Peyer's patch (tissue), 4 donors: ENCODE measurements at regions not wholly inside any gene's neighbourhood (a gene's known extent, or its start where the extent isn't known, plus 50 kb on each side); places are given as distances from the start of the nearest gene placed in this dataset.

Experiments
- DNase-seq, 3 donors: peaks; one replicate each; pipeline ENCODE4 v3.0.0-alpha.2; 2017 to 2019
- H3K27ac ChIP-seq, 4 donors: fragments of 200-600 bp; sonication (generic); one replicate each; pipeline ENCODE4 v1.5.1; 2016 to 2019
- H3K27me3 ChIP-seq, 2 donors: fragments of 200-600 bp; sonication (generic); one replicate each; pipeline ENCODE4 v1.5.1; 2019
- H3K36me3 ChIP-seq, 3 donors: fragments of 200-600 bp; sonication (generic); one replicate each; pipeline ENCODE4 v1.5.1; 2016 to 2019
- H3K4me1 ChIP-seq, 4 donors: fragments of 200-600 bp; sonication (generic); one replicate each; pipeline ENCODE4 v1.5.1; 2016 to 2019
- H3K4me3 ChIP-seq, 4 donors: fragments of 200-600 bp; sonication (generic); 1 replicate in 3 of 4; 2 replicates in 1 of 4; pipeline ENCODE4 v1.5.1; 2016 to 2019; ENCODE audit warnings: mild to moderate bottlenecking in 1 of 4
- H3K9me3 ChIP-seq, 4 donors: fragments of 200-600 bp; sonication (generic); one replicate each; pipeline ENCODE4 v1.5.1; 2016 to 2019; ENCODE audit warnings: mild to moderate bottlenecking in 1 of 4
- POLR2A ChIP-seq, 2 donors: fragments of 450-650 bp; IDR thresholded peaks; one replicate each; pipeline ENCODE4 v1.5.1; 2017; ENCODE audit warnings: antibody characterized with exemption in 2 of 2, mild to moderate bottlenecking in 2 of 2, moderate library complexity in 2 of 2
- TF ChIP-seq, protein P1 (sequence below), 6 experiments: fragments of 450-650 bp in 4 of 6; fragments of 200-600 bp in 2 of 6; sonication (generic) in 1 of 6; IDR thresholded peaks; one replicate each; pipeline ENCODE4 v1.5.1; 2017 to 2019; ENCODE audit warnings: antibody characterized with exemption in 6 of 6, mild to moderate bottlenecking in 3 of 6, moderate library complexity in 1 of 6

DNA sequence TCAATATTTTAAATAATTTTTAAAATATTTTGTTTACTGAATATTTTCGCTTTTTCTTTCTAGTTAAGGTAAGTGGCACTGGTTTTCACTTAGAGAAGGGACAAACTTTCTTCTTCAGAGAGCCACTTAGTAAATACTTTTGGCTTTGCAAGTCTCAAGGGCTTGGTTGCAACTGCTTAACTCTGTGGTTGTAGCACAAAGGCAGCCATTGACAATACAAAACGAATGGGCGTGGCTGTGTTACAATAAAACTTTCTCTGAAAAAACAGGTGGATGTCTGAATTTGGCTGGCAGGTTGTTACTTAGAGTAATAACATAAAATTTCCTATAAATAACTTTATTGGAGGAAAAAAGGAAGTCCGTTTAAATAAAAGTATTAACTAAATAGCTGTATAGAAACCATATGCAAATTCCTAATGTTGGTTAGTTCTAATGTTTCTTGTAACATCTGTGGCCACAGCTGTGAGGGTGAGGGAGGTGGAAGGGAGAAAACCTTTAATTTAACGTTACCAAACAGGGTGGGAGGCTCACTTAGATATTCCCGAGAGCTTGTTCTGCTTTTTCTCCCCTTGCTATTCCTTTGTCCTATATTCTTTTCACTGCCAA is 62.4 kb upstream of the TNP1 start:
- DNase-seq = no peak
- Histone ChIP-seq H3K4me3 (no peak overlapping the region), H3K27me3 (no peaks in the 10 kb centered on the region), H3K4me1 (no peaks in the 10 kb centered on the region), H3K9me3 (no peaks in the 10 kb centered on the region), H3K36me3 (no peaks in the 10 kb centered on the region), H3K27ac (no peak overlapping the region)
- TF ChIP-seq, protein P1, sequence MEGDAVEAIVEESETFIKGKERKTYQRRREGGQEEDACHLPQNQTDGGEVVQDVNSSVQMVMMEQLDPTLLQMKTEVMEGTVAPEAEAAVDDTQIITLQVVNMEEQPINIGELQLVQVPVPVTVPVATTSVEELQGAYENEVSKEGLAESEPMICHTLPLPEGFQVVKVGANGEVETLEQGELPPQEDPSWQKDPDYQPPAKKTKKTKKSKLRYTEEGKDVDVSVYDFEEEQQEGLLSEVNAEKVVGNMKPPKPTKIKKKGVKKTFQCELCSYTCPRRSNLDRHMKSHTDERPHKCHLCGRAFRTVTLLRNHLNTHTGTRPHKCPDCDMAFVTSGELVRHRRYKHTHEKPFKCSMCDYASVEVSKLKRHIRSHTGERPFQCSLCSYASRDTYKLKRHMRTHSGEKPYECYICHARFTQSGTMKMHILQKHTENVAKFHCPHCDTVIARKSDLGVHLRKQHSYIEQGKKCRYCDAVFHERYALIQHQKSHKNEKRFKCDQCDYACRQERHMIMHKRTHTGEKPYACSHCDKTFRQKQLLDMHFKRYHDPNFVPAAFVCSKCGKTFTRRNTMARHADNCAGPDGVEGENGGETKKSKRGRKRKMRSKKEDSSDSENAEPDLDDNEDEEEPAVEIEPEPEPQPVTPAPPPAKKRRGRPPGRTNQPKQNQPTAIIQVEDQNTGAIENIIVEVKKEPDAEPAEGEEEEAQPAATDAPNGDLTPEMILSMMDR (IDR thresholded peaks at IDR 0.05) = no peak
- TF ChIP-seq POLR2A (IDR thresholded peaks at IDR 0.05) = no peak

DNA sequence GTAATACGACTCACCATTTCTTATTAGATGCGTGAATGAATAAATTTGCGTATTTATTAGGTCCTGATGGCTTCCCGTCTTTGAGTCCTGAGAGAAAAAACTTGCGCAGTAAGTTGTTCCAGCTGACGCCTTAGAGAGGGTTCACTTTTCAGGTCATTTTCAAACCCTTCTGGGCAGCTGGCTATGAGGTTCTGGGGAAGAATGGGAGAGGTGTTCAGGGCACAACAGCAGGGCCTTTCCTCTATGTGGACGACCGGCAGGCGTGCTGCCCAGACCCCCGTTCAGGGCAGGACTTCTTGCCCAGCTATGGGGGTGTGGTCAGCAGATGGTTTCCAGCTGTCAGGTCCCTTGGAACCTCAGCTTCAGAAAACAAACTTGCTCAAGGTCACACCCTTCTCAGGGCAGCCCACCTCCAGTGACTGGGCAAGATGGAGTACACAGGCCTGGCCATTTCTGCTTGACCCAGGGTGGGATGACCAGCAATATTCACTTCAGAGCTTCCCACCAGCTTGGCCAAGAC is 61.1 kb upstream of the TNP1 start:
- no peak for TF ChIP-seq POLR2A (IDR thresholded peaks at IDR 0.05)
- TF ChIP-seq, protein P1 (IDR thresholded peaks at IDR 0.05) = no peak

GRCh38 chr2:216920143-216920876 is 60.4 kb upstream of the TNP1 start:
- Histone ChIP-seq H3K36me3 (no peaks in the 10 kb centered on the region), H3K9me3 (no peaks in the 10 kb centered on the region), H3K4me1 (no peaks in the 10 kb centered on the region), H3K4me3 (no peak overlapping the region), H3K27me3 (no peaks in the 10 kb centered on the region), H3K27ac (no peak overlapping the region)
- DNase-seq = no peak
- TF ChIP-seq POLR2A (IDR thresholded peaks at IDR 0.05) = no peak

More for the DNA sequence above, 61.1 kb upstream of the TNP1 start:
- no peak for DNase-seq
- Histone ChIP-seq H3K36me3 (no peaks in the 10 kb centered on the region), H3K9me3 (no peaks in the 10 kb centered on the region), H3K4me3 (no peak overlapping the region), H3K27ac (no peak overlapping the region), H3K4me1 (no peaks in the 10 kb centered on the region), H3K27me3 (no peaks in the 10 kb centered on the region)

DNA sequence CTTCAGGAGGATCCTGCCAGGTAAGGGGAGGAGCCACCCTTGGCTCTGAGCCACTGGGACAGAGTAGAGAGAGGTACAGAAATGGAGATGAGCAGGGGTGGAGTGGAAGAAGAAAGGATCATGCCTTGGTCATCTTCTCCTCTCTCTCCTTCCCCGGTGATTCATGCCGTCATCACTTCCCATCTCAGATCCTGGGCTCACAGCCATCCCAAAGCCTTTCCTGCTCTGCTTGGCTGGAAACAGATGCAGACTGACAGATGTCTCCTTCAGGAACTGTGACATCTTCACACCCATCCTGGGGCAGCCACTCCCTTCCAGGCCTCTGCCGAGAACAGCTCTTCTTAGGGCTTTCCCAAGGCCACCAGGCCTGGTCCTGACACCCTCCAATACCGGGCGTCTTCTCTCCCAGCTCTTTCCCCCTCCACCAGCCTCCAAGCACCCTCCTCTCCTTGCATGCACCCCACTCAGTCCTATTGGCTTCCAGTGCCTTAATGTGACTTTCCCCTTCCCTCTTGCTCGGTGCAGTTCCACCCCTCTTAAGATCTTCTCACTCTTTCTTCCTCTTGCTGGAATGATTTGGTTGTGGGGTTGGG is 58.3 kb upstream of the TNP1 start:
- DNase-seq = no peak
- no peaks in the 10 kb centered on the region for H3K9me3 ChIP-seq

GRCh38 chr2:216916956-216917650 is 57.2 kb upstream of the TNP1 start:
- Histone ChIP-seq H3K27me3 (no peaks in the 10 kb centered on the region), H3K4me3 (no peak overlapping the region), H3K4me1 (no peaks in the 10 kb centered on the region), H3K27ac (no peak overlapping the region), H3K9me3 (no peaks in the 10 kb centered on the region), H3K36me3 (no peaks in the 10 kb centered on the region)
- DNase-seq = no peak
- TF ChIP-seq, protein P1 (IDR thresholded peaks at IDR 0.05) = no peak
- TF ChIP-seq POLR2A (IDR thresholded peaks at IDR 0.05) = no peak

More for the DNA sequence above, 58.3 kb upstream of the TNP1 start:
- Histone ChIP-seq H3K27me3 (no peaks in the 10 kb centered on the region), H3K4me1 (no peaks in the 10 kb centered on the region), H3K4me3 (no peak overlapping the region), H3K36me3 (no peaks in the 10 kb centered on the region), H3K27ac (no peak overlapping the region)
- TF ChIP-seq, protein P1 (IDR thresholded peaks at IDR 0.05) = no peak
- TF ChIP-seq POLR2A (IDR thresholded peaks at IDR 0.05) = no peak
